CD4-positive, alpha-beta T cell treated with Interleukin-4 for 4 hours (primary cell): ENCODE measurements at regions not wholly inside any gene's neighbourhood (a gene's known extent, or its start where the extent isn't known, plus 50 kb on each side); places are given as distances from the start of the nearest gene placed in this dataset.

Experiments
- DNase-seq: peaks from one replicate; pipeline ENCODE4 v3.0.0-alpha.2; 2020

DNA sequence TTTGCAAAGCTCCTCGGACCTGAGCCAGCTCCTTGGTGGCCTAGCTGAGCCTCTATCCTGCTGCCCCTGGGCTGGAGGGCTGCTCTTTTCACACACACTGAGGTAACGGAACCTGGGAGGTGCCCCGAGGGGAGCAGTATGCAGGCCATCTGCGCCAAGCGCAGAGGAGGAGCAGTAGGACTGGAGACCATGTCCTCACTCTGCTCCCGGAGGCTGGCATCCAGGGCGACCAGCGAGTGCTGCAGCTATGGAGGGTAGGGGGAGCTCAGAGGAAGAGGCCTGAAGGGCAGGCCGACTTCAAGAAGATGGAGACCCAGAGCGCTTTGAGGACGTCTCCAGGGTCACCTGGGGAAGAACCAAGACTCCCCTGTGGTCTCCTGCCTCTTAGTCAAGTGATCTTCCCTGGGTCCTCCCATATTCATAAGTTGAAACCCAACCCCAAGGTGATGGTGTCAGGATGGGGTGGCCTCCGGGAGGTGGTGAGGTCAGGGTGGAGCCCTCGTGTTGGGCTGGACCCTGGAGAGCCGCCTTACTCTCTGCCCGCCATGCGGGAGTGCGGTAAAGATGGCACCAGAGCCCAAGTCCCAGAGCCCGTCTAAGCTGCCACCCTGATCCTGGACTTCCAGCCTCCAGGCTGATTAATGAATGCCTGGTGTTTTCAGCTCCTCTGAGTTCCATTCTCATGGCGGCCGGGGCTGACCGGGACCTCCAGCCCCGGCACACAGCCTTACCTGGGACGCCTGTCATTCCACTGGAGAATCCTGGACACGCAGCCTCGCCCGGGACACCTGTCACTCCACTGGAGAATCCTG, 160.7 kb downstream of the NDUFA10 start:
- no peak for DNase-seq

DNA sequence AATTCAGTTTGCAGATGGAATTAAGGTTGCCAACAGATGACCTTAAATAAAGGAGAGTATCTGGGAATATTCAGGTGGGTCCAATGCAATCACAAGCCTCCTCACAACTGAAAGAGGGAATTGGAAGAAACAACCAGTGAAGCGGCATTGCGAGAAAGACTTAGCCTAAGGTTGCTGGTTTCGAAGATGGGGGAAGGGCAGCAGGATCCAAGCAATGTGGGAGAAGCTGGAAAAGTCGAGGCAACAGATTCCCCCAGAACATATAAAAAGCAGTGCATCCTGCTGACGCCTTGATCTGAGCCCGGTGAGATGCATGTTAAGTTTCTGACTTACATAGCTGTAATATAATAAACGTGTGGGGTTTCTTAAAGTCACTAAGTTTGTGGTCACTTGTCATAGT, 162.5 kb downstream of the NDUFA10 start:
- DNase-seq = no peak

DNA sequence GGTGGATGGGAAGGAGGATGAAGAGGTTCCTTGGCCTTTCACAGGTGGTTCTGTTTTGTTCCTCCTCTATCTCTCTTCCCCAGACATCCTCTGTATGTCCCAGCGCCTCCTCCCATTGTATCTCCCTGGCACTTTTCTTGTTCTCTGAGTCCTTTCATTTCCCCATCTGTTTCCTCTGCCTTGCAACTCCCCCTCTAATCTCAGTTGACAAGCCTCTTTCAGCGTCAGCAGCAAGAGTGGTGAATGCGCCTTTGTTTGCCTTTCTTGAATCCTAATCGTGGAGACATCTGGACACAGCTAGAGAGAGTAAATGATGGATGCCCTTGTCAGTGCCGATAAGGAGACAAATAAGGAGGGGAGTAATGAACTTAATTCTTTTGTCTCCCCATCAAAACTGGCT, 167.0 kb downstream of the NDUFA10 start:
- DNase-seq = no peak

DNA sequence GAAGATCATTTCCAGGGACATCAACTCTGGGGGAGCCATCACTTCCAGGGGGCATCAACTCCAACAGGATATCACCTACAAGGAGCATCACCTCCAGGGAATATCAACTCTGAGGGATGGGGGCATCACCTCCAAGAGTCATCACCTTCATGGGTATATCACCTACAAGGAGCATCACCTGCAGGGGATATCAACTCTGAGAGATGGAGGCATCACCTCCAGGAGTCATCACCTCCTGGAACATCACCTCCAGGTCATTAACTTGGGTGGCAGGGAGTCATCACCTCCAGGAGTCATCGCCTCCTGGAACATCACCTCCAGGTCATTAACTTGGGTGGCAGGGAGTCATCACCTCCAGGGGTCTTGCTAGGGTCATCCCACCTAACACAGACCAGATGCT, 167.6 kb downstream of the NDUFA10 start:
- no peak for DNase-seq

DNA sequence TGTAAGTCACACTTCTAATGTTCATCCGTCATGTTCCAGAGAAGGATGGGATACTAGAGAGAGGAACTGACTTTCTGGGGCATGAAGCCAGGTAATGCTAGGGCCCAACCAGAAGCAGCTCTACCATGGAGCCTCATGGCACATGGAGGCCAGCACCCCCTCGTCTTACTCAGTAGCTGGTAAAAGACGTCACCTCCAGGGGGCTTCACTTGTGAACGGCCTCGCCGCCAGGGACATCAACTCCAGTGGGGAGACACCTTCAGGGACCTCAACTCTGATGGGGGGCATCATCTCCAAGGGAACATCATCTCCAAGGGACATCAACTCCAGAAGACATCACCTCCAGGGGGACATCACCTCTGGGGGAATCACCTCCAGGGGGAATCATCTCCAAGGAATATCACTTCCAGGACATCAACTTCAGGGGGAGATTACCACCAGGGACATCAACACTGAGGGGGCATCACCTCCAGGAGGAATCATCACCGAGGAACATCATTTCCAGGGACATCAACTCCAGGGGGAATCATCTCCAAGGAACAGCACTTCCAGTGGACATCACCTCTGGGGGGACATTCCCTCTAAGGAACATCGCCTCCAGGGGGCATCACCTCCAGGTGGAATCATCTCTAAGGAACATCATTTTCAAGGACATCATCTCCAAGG, 168.4 kb downstream of the NDUFA10 start:
- no peak for DNase-seq

DNA sequence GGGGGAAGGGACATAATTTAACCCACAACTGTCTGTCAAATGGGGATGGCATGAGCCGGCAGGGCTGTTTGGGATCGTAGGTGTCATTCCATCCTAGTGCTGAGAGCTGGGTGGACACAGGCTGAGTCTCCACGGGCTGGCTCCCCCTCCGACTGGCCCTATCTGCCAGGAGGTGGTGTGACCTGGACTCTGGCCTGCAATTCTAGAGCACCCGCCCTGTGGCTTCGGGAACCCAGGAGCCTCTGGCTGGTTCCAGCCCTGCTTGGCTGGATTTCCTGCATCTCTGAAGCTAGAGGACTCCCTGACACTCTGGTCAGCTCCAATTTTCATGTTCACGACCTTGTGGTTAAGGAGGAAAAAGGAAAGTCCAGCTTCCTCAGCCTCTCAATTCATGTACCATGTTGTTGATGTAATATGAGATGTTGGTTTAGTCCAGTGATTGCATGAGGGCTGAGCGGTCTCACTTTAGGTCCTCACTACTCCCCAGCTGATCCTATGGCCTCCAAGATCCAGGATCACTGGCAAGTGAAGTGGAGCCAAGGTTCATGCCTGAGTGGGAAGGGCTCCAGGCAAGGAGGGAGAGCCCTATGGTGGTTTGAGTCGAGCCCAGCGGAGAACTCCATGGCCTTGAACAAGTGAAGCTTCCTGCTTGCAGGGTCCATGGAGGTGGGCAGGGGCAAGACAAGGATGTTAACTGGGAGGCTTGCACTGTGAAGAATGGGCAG, 169.1 kb downstream of the NDUFA10 start:
- DNase-seq = no peak

DNA sequence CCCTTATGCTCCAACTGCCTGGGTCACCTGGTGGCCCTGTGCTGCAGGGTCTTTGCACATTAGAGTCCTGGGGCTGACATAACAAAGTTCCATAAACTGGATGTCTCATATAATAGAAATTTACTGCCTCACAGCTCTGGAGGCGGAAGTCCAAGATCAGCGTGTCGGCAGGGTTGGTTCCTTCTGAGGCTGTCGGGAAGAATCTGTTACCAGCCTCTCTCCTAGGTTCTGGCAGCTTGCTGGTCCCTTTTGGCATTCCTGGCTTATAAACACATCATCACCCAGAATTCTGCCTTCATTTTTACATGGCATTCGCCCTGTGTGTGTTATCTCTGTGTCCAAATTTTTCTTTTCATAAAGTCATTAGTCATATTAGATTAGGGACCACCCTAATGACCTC, 170.5 kb downstream of the NDUFA10 start:
- no peak for DNase-seq

DNA sequence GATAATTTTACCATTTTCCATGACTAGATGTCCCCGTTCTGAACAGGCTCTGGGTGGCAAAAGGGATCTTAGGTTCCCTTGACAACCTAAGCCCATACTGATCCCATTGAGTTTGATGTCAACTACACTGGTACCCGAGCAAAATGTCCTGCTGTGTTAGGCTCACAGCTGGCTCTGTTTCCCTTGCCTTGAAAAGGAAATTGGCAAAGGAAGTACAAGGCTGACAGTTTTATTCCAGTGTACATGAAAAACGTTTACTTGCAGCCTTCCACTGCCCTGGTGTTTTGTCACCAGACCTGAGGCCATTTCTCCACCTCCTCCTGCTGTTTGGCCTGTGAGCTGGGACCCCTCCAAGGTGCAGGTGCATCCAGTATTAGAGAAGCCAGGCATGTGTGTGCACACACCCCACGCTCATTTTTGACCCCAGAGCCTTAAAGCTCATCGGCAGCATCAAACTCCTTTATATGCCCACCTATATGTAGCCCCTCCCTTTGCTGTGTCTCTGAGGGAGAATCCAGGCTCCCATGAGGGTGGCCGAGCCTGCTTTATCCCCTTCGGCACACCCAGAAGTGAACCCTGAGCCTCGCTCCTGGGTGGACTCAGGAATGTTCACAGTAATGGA, 171.3 kb downstream of the NDUFA10 start:
- no peak for DNase-seq

DNA sequence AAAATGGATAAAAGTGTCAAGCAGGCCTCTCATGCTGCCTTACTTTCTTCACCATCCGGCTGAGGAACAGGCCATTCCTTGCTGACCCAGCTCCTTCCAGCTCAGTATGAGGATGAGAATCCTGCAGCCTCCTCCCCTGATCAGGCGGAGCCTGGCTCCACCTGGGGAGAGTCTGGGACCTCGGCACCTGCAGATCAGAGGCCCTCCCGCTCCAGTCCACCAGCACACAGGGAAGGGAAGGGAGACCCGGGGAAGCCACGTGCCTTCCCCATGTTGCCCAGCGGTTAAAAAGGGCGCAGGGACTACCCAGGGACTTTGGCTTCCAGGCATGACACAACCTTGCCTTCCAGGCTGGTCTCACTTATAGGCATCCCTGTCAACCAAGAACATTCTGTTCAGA, 172.0 kb downstream of the NDUFA10 start:
- no peak for DNase-seq

DNA sequence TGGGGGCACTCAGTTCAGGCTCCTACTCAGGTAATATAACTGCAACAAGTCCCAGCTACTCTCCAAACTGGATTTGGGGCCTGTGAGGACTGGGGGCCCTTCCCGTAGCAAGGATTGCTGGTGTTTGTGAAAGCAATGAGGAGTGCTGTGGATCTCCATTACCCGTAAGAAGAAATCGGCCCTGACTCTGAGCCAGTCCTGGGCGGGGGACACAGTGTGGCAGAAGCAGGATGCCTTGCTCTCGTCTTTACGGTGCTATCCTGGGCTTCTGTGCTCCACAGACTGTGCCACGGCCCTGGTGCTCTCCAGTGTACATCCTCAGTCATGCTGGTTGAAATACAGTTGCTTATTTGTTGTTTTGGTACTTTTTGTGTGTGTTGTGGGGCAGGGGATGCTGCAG, 172.9 kb downstream of the NDUFA10 start:
- no peak for DNase-seq

DNA sequence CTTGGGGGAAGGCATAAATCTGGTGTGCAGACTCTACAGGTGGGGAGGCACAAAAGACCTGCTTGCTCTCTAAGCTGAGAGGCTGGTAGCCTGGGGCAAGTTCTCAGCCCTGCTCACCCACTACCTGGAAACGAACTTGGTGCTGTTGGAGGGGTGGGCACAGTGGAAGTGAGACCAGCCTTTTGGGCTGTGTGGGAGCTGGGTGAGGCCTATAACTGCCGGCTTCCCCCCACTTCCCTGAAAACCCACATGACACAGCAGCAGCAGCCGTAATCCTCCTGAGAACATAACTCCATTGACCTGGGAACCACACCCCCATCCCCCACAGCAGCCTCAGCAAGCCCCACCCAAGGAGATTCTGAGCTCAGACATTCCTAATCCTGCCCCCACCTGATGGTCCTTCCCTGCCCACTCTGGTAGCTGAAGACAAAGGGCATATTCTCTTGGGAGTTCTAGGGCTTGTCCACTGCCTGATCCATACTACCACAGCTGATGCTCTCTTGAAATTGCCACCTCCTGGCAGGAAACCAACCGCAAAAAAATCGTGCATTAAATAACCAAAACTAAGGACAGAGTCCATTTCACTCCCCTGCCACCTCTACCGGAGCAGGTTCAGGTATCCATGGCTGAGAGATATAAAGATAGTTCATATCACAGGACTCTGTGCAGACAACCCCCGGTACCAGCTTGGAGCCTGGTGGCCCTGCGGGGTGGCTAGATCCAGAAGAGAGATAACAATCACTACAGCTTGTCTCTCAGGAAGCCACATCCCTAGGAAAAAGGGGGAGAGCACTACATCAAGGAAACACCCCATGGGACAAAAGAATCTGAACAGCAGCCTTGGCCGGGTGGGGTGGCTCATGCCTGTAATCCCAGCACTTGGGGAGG, 178.1 kb downstream of the NDUFA10 start:
- no peak for DNase-seq

DNA sequence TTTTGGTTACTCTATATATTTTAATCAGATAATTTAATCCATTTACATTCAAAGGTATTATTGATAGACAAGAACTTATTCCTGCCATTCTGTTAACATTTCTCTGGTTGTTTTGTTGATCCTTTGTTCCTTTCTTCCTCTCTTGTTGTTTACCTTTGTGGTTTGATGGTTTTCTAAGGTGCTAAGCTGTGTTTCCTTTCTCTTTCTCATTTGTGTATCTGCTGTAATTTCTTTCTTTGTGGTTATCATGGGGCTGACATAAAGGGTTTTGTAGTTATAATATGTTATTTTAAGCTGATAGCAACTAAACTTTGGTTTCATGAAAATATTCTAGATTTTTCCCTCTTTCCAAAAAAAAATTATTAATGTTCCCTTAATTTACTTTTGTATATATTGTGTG, 179.2 kb downstream of the NDUFA10 start:
- DNase-seq = no peak

DNA sequence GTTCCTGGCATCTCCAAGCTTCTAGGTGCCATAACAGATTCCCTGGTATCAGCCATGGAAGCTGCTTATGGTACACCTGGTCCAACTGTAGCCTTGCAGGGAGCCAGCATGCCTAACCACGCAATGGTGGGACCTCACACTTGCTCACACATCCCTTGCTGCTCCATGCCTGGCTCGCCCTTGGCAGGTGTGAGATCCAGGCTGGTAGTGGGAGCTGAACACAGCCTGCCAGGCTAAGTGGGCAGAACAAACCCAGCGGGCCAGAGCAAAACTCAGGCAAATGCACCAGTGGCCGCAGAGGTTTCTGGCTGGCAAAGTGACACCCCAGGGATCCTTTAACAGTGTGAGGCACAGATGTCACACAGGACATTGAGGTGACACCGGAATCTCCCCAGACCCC, 185.8 kb downstream of the NDUFA10 start:
- no peak for DNase-seq

DNA sequence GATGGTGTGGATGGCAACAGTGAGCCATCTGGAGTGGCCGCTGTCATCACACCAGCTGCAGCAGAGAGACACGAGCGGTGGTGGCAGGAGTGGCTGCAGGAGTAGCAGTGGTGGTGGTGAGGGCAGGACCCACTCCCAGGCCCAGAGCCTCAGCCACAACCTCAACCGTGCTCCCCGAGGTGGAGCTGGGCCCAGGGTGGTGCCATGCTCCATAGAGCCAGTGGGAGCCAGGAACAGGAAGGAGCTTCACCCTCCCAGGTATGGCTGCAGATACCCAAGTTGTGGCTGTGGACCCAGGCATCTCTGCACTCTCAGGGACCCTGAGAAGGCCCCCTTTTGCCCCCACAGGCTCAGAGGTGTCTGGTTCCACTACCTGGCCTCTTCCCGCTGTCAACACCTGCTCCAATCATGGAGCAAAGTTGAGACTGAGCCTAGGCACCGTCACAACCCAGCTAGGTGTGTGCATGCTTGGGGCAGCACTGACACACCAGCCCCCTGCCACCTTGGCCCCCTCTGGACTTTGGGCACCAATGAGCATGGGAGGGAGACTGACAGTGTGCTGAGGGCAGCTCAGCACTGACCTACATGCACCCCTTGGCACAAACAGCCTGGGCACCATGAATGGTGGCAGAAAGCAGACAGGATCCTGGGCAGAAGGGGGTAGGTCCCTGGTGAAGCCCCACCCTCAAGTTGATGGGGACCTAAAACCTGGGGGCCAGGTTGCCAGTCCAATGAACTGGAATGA, 188.9 kb downstream of the NDUFA10 start:
- no peak for DNase-seq

DNA sequence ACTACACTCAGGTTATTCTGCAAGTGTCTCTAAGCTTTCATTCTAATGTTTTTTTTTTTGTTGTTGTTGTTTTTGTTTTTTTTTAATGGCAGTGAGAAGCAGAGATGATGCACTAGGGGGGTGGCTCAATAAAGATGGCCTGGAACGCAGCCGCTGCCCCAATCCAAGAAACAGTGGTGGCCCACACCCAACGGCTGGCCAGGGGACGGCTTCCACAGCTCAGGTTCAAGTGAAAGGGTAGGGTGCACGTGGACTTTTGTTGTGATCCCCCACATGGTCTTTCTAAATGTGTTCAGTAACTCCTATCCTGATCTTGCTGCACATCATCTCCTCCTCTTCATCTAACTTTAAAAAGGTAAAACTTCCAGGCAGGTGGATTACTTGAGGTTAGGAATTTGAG, 190.1 kb downstream of the NDUFA10 start:
- no peak for DNase-seq

DNA sequence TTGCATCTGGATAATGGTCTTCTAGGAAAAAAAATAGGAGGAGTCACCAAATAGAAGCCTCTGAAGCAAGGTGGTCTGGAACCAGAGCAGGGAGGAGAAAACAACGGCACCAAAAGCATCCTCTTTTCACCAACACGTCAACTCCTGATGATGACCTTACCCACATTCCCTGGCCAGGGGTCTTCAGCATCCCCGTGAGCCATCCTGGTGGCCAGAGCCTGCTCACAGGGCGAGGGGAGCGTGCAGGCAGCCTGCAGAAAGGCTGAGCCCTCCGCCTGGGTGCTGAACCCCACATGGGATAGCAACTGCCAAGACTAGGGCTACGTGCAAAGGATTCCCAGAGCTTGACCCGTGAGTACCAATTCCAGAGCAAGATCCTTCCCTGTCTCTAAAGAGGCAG, 191.0 kb downstream of the NDUFA10 start:
- DNase-seq = no peak

DNA sequence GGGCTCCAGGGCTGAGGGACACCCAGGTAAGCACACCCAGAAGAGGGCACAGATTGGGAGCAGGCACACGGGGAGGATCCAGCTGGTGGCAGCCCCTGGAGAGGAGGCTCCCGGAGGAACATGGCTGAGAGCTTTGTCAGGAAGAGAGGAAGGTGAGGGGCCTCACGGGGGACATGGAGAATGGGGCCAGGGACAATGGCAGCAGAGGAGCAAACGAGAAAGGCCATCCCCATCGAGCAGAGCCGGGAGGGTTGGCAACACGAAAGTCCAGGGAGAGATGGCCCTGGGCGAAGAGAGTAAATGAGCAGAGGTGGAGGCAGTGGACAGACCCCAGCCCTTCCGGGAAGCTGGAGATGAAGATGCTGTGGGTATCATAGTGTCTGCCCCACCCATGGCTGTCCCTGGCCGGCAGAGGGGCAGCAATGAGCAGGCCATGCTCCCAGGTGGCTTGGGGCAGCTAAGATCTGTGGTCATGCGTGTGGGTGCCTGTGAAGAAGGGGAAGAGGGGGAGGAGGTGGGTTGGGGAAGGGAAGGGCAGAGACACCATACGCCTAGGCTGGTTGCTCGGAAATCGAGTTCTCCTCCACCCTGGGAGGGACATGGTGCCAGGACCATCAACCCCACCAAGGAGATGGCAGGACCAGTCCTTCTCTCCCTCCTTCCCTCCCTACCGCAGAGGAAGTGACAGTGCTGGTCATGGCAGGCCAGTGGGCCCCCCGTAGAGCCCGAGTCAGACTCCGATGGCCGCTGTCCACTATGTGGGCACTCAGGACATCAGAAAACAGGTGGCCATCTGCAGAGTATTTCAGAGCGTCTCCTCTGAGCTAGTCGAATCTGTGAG, 191.7 kb downstream of the NDUFA10 start:
- DNase-seq = no peak

DNA sequence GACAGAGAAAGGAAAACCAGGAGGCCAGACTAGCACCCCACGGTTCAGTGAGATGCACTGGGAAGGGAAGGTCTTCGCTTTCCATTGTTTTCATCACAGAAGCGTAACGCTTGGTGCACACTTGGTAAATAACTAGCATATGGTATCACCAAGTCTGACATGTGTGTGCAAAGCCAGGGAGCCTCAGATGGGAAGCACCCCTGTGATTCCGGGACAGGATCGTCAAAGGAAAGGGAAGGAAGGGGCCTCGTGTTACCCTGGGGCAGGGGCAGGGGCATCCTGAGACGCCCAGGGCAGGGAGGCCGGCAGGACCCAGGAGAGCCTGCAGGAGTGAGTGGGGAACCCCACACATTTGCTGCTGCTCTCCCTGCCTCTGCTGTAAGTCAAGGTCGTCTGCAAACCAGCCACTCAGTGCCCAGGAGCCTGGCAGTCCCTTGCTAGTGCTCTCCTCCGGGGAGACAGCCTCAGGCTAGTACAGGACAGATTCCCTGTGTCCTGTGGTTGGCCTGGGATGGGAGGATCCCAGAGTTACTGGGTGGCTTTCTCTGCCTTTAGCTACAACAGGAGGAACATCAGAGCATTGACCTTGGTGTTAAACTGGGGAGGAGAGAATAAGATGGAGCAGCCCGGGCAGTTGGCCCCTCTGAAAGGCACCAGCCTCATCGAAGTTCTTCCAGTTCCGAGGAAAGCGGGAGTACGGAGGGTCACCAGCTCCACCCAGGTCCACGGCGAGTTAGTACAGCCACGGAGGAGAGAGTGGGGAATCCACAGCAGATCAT, 192.5 kb downstream of the NDUFA10 start:
- DNase-seq = no peak

DNA sequence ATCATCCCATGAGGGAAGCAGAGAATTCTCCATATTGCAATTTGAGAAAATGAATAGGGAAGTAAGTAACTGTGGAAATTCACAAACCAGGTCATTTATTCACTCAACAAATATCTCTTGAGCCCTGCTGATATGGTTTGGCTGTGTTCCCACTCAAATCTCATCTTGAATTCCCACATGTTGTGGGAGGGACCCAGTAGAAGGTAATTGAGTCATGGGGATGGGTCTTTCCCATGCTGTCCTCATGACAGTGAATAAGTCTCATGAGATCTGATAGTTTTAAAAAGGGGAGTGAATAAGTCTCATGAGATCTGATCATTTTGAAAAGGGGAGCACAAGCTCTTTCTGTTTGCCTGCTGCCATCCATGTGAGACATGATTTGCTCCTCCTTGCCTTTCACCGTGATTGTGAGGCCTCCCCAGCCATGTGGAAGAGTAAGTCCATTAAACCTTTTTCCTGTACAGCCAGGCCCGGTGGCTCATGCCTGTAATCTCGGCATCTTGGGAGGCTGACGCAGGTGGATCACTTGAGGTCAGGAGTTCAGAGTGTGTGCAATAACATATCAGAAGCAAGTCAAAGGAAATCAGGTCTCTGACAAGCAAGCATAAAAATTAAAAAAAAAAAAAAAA, 193.2 kb downstream of the NDUFA10 start:
- DNase-seq = no peak
